22Rv1 (cell line): ENCODE measurements at regions not wholly inside any gene's neighbourhood (a gene's known extent, or its start where the extent isn't known, plus 50 kb on each side); places are given as distances from the start of the nearest gene placed in this dataset.

Experiments used
- CTCF ChIP-seq: fragments of 450-650 bp; IDR thresholded peaks from 2 replicates; pipeline ENCODE4 v1.5.1; 2017; ENCODE audit warnings: mild to moderate bottlenecking
- ZFX ChIP-seq: fragments of 450-650 bp; IDR thresholded peaks from 2 replicates; pipeline ENCODE4 v1.6.1; 2017; ENCODE audit warnings: antibody characterized with exemption, borderline replicate concordance

DNA sequence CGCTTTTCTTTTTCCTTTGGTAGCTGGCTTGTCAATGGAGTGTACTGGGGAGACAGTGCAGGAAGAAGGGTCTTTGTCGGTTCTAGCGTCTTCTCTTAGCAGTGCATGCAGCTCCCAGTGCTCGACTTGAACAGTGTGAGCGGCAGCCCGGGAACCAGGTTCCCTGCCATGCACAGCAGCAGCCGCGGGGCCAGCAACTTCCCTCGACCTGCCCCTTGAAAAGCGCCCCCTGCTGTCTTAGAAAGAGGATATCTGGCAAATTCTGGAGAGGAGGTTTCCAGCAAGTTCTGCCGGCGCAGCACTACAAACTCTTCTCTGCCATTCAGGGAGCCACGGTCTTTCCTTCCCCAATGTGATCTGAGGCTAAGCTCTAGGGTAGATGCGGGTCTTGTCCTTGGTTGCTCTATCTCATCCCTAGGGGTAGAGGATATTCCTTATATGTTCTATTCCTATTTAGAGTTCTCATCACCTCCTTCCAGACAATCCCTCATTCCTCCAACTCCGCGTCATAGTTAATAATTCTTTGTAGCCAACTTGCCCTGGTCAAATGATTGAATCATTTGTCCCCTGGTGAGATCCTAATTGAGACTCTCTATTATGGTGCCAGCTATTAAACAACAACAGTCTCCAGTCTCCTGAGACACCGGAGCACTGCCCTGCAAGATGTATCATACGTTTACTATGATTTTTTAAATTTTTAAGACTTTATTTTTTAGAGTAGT is 451.3 kb downstream of the PMP22 start:
- TF ChIP-seq CTCF (peak; percentile 70), ZFX (no peak)
